ENCODE measurements at regions not wholly inside any gene's neighbourhood (a gene's known extent, or its start where the extent isn't known, plus 50 kb on each side); places are given as distances from the start of the nearest gene placed in this dataset.

- no peak for TF ChIP-seq POLR2AphosphoS5 (IDR thresholded peaks at IDR 0.05; ENCODE audit: low read depth, low read length)
- TF ChIP-seq TAF1 (IDR thresholded peaks at IDR 0.05; ENCODE audit: borderline replicate concordance, low read depth, low read length), result no peak
Observed at GRCh38 chr18:63058521-63058920, 261.0 kb downstream of the BCL2 start.
